ENCODE measurements at regions not wholly inside any gene's neighbourhood (a gene's known extent, or its start where the extent isn't known, plus 50 kb on each side); places are given as distances from the start of the nearest gene placed in this dataset.
"Not testable (repeated sequence)": the region's sequence is repeated elsewhere in the genome, so short reads cannot be mapped to it uniquely, and the experiment has no call there.

DNA sequence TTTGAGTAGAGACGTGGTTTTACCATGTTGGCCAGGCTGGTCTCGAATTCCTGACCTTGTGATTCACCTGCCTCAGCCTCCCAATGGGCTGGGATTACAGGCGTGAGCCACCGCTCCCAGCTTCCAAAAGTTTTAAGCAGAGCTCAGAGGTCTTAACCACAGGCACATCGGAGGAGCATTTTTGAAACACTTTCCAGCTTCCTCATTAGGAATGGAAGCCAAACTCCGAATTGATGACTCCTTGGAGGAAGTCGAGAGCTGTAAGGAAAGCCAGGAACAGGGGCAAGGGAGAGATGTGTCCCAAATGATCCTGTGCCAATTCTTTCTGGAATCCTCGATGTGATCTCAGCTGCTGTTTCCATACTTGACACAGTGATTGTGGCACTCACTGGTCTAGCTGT, 56.2 kb upstream of the CCZ1B start:
- DNase-seq = not testable (repeated sequence)

DNA sequence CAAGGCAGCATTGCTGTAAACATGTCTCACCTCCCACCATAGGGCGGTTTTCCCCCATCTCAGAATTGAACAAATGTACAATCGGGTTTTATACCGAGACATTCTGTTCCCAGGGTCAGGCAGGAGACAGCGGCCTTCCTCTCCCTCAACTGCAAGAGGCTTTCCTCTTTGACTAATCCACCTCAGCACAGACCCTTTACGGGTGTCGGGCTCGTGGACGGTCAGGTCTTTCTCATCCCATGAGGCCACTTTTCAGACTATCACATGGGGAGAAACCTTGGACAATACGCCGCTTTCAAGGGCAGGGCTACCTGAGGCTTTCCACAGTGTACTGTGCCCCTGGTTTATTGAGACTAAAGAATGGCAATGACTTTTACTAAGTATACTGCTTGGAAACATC, 57.7 kb upstream of the CCZ1B start:
- not testable (repeated sequence) for DNase-seq

DNA sequence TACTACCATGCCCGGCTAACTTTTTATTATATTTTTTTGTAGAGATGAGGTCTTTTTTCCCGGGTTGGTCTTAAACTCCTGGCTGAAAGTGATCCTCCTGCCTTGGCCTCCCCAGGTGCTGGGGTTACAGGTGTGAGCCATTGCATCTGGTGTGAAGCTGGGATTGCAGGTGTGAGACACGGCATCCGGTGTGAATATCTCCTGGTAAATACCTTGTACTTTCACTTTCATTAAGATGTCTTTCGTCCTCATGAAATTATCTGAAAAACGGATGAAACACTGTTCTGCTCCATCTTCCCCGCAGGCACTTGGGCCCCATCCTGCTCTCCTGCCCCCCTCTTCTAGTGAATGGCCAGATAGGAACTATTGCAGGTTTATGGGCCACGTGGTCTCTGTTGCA, 60.1 kb upstream of the CCZ1B start:
- DNase-seq = no peak

DNA sequence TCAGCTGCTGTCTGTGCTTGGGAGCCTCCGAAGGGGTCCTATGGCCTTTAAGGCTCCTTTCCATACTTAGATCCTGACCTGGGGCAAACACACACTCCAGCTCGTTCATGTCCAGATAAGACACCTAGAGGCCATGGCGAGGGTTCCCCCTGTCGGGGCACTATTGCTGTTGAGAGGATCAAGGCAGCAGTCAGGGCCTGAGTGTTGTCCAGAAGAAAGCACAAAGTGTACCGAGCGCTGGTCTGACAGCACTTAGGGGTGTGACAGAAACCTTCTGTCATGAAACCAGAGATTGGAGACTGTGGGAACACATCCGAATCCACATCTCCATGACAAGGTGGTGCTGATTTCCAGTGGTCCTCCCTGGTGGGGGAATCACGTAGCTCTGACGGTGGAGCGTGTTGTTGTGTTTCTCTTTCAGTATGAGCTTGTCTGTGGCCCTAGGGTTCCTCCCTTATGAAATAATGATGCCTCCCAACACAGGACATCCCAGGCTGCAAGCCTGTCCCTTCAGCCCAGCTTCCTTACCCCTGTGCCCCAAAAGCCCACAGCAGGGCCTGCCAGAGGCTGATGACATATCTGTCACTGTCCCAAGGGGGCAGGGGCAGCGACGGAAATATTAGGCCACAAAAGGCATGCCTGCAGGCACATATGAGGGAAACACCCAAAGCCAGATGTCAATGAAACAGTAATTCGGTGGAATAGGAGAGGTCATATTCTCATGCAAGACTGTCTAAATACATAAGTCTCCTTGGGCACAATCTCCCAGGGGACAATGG, 62.4 kb upstream of the CCZ1B start:
- not testable (repeated sequence) for DNase-seq

GRCh38 chr7:6889252-6889812, 63.3 kb upstream of the CCZ1B start:
- no peak for DNase-seq

DNA sequence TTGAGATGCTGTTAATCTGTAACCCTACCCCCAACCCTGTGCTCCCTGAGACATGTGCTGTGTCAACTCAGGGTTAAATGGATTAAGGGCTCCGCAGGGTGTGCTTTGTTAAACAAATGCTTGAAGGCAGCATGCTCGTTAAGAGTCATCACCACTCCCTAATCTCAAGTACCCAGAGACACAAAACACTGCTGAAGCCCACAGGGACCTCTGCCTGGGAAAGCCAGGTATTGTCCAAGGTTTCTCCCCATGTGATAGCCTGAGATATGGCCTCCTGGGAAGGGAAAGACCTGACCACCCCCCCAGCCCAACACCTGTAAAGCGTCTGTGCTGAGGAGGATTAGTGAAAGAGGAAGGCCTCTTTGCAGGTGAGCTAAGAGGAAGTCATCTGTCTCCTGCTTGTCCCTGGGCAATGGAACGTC, 76.0 kb upstream of the CCZ1B start:
- DNase-seq = not testable (repeated sequence)

- DNase-seq = not testable (repeated sequence)
Observed at GRCh38 chr7:6903289-6903688, 77.2 kb upstream of the CCZ1B start.

DNA sequence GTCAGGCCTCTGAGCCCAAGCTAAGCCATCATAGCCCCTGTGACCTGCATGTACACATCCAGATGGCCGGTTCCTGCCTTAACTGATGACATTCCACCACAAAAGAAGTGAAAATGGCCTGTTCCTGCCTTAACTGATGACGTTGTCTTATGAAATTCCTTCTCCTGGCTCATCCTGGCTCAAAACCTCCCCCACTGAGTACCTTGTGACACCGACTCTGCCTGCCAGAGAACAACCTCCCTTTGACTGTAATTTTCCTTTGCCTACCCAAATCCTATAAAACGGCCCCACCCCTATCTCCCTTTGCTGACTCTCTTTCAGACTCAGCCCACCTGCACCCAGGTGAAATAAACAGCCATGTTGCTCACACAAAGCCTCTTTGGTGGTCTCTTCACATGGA, 77.7 kb upstream of the CCZ1B start:
- DNase-seq = not testable (repeated sequence)

GRCh38 chr7:6917258-6917657, 91.2 kb upstream of the CCZ1B start:
- peak; percentile 44 for DNase-seq

GRCh38 chr7:6919169-6919568, 93.1 kb upstream of the CCZ1B start:
- not testable (repeated sequence) for DNase-seq

DNA sequence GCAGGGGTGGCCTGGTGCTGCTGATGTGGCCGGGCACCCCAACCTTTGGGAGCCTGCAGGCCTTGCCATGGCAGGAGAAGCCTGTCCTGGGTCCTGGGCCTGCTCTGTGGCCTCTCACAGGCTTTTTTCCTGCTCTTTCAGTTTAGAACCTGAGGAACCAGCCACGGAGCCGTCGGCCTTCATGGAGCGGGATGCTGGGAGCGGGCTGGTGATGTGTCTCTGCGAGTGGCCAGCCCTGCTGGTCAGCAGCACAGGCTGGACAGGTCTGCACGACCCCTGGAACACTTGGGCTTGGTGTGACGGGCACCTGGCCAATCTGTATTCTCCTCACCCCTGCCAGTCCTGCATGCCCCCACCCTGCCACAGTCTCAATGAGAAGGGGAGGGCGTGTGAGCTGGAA, 98.4 kb upstream of the CCZ1B start:
- not testable (repeated sequence) for DNase-seq

DNA sequence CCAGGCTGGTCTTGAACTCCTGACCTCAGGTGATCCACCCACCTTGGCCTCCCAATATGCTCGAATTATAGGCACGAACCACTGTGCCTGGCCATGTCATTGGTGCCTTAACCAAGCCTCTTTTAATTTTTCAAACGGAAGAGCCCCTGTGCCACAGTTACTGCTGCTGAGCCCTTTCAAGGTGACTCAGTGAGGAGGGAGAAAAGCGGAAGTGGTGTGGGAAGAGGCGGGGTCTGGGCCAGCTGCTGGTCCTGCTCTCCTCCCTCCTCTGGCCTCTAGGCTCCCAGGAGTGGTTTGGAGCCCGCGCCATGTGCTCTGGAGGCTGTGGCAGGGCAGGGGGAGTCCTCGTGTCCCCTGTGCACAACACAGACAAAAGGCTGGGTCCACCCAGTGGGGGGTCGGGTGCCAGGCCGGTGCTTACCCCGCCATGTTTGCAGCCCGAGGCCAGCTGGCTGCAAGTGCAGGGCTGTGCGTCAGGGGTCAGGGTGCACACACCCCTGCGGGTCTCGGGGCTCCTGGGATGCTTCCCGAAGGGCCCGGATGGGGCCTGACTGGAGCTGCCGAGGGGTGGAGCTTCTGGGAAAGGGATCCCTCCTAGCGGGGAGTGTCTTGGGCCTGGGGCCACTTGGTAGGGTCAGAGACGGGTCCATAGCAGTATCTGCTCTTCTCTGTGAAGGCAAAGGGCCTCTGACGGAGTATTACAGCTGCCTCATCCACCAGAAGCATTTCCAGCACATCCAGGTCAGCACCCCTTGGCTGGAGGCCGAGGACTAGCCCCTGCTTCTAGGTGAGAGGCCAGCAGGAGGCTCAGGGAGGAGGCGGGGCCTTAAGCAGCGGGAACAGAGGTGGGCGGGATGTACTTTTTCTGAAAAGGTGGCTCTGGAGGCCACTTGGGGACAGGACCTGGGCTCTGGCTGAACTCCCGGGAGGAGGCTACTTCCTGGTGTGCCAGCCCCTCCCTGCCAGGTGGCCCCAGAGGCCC, 100.4 kb upstream of the CCZ1B start:
- DNase-seq = not testable (repeated sequence)

GRCh38 chr7:6927643-6928042, 101.6 kb upstream of the CCZ1B start:
- DNase-seq = not testable (repeated sequence)

DNA sequence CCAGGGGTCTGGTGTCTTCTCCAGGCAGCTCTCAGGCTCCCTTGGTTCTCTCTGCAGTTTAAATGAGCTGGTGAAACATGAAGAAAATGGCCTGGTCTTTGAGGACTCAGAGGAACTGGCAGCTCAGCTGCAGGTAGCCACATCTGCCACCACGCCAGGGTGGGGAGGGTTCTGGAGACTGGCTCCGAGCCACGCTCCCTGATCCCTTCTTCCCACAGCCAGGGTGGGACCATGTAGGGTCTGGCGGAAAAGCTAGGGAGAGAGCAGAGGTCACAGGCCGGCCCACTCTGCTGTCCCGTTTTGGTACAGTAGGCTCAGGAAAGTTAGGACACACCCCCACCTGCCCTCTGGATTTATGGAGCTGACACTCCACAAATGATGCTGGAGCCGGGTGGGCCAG, 103.5 kb upstream of the CCZ1B start:
- not testable (repeated sequence) for DNase-seq

DNA sequence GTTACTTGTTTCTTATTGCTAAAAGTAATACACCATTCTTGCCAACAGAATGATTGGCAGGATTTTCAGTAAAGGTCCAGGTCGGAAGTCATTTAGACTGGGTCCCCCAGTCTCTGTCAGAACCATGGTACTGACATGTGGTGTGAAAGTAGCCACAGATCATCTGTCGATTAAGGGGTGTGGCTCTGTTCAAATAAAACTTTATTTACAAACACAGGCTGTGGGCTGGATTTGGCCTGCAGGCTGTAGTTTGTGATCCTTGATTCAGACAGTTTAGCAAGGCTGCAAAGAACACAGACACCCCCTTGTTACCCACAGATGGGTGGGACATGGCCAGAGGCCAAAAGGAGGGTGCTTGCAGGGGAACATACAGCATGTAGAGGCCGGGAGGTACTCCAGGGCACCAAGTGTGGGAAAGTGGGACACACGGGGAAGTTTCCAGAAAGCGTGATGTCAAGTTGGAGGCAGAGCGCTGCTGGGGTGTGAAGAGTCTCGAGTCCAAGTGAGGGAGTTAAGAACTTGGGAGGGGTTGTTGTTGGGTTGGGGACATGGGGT, 104.1 kb upstream of the CCZ1B start:
- not testable (repeated sequence) for DNase-seq

- DNase-seq = peak; percentile 42
Observed at GRCh38 chr7:6930787-6931186, 104.7 kb upstream of the CCZ1B start.

DNA sequence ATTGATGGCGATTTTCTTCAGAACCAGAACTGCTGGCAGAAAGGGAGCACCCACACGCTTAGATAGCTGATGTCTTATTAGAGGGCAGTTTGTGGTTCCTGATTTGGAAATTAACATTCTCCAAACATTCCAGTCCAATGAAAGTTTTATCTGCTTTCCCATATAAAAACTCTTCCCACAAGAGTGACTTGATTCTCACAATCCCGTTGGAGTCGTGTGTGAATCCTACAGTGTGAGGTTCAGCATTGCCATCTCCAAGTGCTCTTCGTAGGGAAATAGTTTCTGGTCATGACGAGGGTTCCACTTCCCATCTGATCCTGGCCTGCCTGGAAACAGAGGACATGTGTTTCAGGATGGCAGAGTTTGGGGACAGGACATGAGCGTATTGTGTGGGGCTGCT, 105.4 kb upstream of the CCZ1B start:
- not testable (repeated sequence) for DNase-seq

- DNase-seq = not testable (repeated sequence)
Observed at GRCh38 chr7:6933954-6934632, 108.0 kb upstream of the CCZ1B start.

- no peak for DNase-seq
Observed at GRCh38 chr7:6934981-6935380, 108.9 kb upstream of the CCZ1B start.

GRCh38 chr7:6936626-6937025, 110.6 kb upstream of the CCZ1B start:
- DNase-seq = not testable (repeated sequence)

- DNase-seq = not testable (repeated sequence)
Observed at GRCh38 chr7:6937746-6938145, 111.7 kb upstream of the CCZ1B start.

DNA sequence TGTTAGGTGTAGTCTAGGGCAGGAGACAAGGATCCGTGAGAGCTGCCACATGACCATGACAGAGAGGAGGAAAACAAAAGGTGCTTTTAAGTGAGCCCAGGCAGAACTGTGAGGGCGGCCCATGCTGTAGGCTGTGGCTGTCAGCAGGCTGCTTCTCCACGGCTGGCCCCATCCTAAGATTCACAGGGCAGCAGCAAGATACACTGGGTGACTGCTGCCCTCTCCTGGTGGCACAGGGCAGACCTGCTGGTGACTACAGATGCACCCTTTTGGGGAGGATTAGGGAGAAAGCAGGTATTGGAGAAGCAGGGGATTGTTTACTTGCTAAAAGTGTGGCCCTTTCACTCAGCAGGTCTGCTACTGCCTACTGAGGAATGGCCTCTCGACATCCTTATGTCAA, 112.2 kb upstream of the CCZ1B start:
- peak; percentile 17 for DNase-seq

Data from NCI-H1092 treated with DMSO at 0.1 percent for 48 hours (cell line).